ENCODE measurements at regions not wholly inside any gene's neighbourhood (a gene's known extent, or its start where the extent isn't known, plus 50 kb on each side); places are given as distances from the start of the nearest gene placed in this dataset.

DNA sequence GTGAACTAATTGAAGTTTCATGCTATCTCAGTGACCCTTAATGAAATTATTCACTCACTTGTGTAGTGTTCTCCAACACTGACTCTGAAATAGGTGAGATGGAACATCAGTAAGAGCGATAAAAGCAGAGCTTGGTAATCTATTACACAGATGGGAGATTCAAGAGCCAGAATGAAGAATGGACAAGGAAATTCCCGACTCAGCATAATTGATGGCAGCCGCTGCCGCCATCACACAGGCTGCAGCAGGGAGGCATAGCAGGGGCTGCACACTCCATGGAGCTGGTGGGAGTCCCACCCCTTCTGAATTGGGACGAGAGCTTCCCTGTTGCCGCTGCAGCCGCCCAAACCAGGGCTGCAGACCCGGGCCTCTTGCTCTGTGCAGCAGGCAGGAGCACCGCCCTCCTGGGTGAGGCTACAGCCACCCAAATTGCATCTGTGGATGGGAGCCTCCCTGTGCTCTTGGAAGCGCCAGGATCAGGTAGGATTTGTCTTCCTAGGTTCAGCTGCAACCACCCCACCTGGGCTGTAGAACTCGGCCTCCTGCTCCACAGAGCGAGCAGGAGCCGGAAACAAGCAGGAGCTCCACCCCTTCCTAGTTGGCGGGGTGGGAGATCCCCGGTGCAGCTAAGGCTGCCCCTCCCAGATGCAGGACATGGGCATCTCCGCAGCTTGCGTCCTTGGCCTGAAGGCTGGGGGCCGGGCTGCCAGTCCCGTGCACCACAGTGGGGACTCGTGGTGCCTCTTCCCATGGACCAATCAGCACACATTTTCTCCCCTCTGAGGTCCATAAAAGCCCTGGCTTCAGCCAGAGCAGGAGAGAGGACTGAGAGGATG lies 535.1 kb upstream of the LUZP2 start:
- H3K9me3 ChIP-seq, result no peaks in the 10 kb centered on the region
- H3K36me3 ChIP-seq, result no peaks in the 10 kb centered on the region
- no peak for DNase-seq (ENCODE audit: low spot score in 2 of 2)
- 86% methylated on average over 12 of the region's 20 CpGs for WGBS
- H3K27ac ChIP-seq, result no peak overlapping the region
- TF ChIP-seq, protein P1, sequence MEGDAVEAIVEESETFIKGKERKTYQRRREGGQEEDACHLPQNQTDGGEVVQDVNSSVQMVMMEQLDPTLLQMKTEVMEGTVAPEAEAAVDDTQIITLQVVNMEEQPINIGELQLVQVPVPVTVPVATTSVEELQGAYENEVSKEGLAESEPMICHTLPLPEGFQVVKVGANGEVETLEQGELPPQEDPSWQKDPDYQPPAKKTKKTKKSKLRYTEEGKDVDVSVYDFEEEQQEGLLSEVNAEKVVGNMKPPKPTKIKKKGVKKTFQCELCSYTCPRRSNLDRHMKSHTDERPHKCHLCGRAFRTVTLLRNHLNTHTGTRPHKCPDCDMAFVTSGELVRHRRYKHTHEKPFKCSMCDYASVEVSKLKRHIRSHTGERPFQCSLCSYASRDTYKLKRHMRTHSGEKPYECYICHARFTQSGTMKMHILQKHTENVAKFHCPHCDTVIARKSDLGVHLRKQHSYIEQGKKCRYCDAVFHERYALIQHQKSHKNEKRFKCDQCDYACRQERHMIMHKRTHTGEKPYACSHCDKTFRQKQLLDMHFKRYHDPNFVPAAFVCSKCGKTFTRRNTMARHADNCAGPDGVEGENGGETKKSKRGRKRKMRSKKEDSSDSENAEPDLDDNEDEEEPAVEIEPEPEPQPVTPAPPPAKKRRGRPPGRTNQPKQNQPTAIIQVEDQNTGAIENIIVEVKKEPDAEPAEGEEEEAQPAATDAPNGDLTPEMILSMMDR (IDR thresholded peaks at IDR 0.05), result no peak
- no peak for TF ChIP-seq POLR2A (IDR thresholded peaks at IDR 0.05)
- no peak for TF ChIP-seq POLR2AphosphoS5 (IDR thresholded peaks at IDR 0.05)
- no peak for TF ChIP-seq EP300 (IDR thresholded peaks at IDR 0.05)
- H3K4me3 ChIP-seq, result no peak overlapping the region
- H3K4me1 ChIP-seq, result no peaks in the 10 kb centered on the region
- no peaks in the 10 kb centered on the region for H3K27me3 ChIP-seq

DNA sequence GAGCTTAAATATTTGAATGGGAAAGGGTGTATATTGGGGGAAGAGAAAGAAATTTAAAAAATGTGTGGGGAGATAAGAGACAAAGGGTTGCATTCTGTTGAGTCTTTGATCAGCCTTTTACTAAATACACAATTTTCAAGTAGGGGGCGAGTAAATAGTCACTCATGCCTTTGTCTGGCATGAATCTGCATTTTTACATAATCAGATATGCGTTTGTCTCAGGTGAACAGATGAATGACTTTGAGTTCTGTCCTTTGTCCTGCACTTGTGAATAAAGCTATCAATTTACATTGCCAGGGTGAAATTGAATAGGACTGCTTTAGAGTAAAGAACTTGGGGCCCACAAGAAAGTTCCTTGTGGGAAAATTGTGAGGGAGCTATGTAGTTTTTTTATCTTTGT lies 523.6 kb upstream of the LUZP2 start:
- Histone ChIP-seq H3K27ac (no peak overlapping the region), H3K4me3 (no peak overlapping the region), H3K36me3 (no peaks in the 10 kb centered on the region), H3K27me3 (no peaks in the 10 kb centered on the region), H3K9me3 (no peaks in the 10 kb centered on the region), H3K4me1 (no peaks in the 10 kb centered on the region)
- TF ChIP-seq EP300 (IDR thresholded peaks at IDR 0.05), result no peak
- TF ChIP-seq POLR2A (IDR thresholded peaks at IDR 0.05), result no peak
- TF ChIP-seq, protein P1 (IDR thresholded peaks at IDR 0.05), result no peak
- TF ChIP-seq POLR2AphosphoS5 (IDR thresholded peaks at IDR 0.05), result no peak
- WGBS, result 81% methylated on average over 2 of the region's 2 CpGs
- no peak for DNase-seq (ENCODE audit: low spot score in 2 of 2)

DNA sequence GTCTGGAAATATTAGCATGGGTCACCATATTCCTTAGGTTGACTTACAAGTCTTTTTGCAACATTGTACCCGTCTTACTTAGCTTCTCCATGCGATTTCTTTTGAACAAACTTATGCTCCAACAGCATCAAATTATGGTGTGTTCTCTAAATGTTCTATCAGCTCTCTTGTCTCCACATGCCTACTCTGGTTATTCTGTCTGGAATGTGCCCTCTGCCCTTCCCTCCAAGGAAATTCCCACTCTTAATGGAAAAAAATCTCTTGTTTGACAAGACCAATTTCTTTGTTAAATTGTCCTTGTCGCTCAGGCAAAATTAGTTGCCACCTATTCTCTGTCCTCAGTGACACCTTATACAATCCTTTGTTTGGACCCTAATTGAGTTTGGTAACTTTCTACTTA lies 522.8 kb upstream of the LUZP2 start:
- no peak for DNase-seq (ENCODE audit: low spot score in 2 of 2)
- Histone ChIP-seq H3K4me1 (no peaks in the 10 kb centered on the region), H3K36me3 (no peaks in the 10 kb centered on the region), H3K4me3 (no peak overlapping the region), H3K27ac (no peak overlapping the region), H3K9me3 (no peaks in the 10 kb centered on the region), H3K27me3 (no peaks in the 10 kb centered on the region)
- WGBS, result 46% methylated on average over 3 of the region's 3 CpGs
- TF ChIP-seq POLR2AphosphoS5 (IDR thresholded peaks at IDR 0.05) (no peak), POLR2A (IDR thresholded peaks at IDR 0.05) (no peak), EP300 (IDR thresholded peaks at IDR 0.05) (no peak)
- TF ChIP-seq, protein P1 (IDR thresholded peaks at IDR 0.05), result no peak

DNA sequence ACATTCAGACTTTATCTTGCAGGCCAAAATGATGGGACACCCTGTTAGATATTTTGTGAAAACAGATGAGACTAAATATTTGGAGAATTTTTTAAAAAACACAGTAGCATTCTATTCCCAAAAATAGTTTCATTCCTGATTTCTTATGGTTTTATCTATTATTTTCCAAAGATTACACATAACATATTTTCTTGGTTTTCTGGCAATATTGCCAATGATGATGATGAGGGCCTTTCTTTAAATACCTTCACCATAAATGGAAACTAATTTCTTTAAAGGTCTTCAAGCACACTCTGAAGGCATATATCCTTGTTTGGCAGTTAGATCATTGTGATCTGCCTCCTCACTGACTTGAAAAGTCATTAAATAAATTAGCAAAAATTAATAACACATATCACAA lies 522.3 kb upstream of the LUZP2 start:
- Histone ChIP-seq H3K27ac (no peak overlapping the region), H3K9me3 (no peaks in the 10 kb centered on the region), H3K27me3 (no peaks in the 10 kb centered on the region), H3K36me3 (no peaks in the 10 kb centered on the region), H3K4me3 (no peak overlapping the region), H3K4me1 (no peaks in the 10 kb centered on the region)
- TF ChIP-seq POLR2A (IDR thresholded peaks at IDR 0.05) (no peak), POLR2AphosphoS5 (IDR thresholded peaks at IDR 0.05) (no peak), EP300 (IDR thresholded peaks at IDR 0.05) (no peak)
- TF ChIP-seq, protein P1 (IDR thresholded peaks at IDR 0.05), result no peak
- DNase-seq (ENCODE audit: low spot score in 2 of 2), result no peak

DNA sequence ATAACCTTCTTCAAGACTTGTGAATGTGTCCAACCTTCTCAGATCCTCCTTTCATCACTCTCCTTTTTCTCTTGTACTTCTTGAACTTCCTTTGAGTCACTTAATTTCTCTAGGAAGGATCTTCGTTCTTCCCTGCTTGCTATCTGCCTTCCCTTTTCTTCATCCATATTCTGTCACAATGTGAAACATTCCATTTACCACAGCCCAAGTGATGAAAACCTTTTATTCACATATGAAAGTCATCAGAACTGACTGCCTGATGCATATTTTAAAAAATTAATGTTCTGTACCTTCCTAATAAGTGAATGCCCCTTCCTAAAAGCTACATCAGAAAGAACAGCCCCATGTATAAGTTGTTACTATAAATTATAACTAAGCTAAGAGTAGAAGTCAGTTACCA lies 520.4 kb upstream of the LUZP2 start:
- no peaks in the 10 kb centered on the region for H3K27me3 ChIP-seq
- no peaks in the 10 kb centered on the region for H3K36me3 ChIP-seq
- H3K4me3 ChIP-seq, result no peak overlapping the region
- no peak for DNase-seq (ENCODE audit: low spot score in 2 of 2)
- TF ChIP-seq, protein P1 (IDR thresholded peaks at IDR 0.05), result no peak
- TF ChIP-seq EP300 (IDR thresholded peaks at IDR 0.05) (no peak), POLR2A (IDR thresholded peaks at IDR 0.05) (no peak), POLR2AphosphoS5 (IDR thresholded peaks at IDR 0.05) (no peak)
- H3K4me1 ChIP-seq, result no peaks in the 10 kb centered on the region
- 26% methylated on average over 1 of the region's 1 CpG for WGBS
- H3K27ac ChIP-seq, result no peak overlapping the region
- H3K9me3 ChIP-seq, result no peaks in the 10 kb centered on the region

Measured in suprapubic skin (tissue), 4 donors.